ENCODE measurements at regions not wholly inside any gene's neighbourhood (a gene's known extent, or its start where the extent isn't known, plus 50 kb on each side); places are given as distances from the start of the nearest gene placed in this dataset.
"Not testable (repeated sequence)": the region's sequence is repeated elsewhere in the genome, so short reads cannot be mapped to it uniquely, and the experiment has no call there.

DNA sequence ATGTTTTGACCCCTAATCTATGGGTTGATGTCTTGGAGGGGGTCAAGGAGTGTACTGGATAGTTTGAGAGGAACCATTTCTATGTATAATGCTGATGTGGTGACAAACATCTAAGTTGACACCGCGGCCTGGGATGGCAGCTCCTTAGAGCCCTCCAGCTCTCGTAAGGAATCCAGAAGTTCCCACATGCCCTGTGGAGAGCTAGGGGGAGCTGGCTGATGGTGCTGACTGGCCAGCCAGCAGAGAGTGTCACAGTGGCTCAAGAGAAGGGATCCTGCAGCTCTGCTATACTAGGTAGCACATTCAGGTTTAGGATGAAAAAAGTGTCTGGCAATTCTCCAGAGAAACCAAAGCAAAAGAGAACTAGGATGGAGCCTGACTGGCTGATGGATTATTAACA lies 842.2 kb upstream of the VRK2 start:
- DNase-seq (ENCODE audit: low read depth in 4 of 6, low spot score in 6 of 6) = no peak
- 74% methylated on average over 3 of the region's 3 CpGs for WGBS (ENCODE audit: insufficient coverage)

DNA sequence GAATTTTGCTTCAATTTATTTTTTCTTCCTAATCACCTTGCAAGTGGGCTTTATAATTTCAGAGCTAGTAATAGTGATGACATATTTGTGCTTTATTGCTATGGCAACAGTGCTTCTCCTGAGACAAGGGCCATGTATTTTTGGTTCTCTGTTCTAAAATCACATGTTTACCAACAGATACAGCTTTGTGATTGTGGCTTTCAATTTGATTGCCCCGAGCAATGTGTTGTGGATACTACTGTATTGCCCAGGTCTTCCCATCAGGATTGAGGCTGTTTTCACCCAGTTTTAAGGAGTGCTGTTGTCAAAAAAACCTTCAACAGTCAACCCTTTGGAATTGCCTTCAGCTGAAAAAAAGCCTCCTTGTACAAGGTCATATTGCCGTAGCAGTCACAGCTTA lies 841.4 kb upstream of the VRK2 start:
- Histone ChIP-seq H3K9me3 (ENCODE audit: control insufficient read depth, insufficient read depth, low read length) (no peaks in the 10 kb centered on the region), H3K27me3 (ENCODE audit: control insufficient read depth, insufficient read depth, low read length) (no peaks in the 10 kb centered on the region), H3K4me1 (ENCODE audit: control insufficient read depth, insufficient read depth, low read length) (no peaks in the 10 kb centered on the region), H3K4me3 (ENCODE audit: low read depth, low read length) (no peak overlapping the region), H3K36me3 (ENCODE audit: control insufficient read depth, insufficient read depth, low read length) (no peaks in the 10 kb centered on the region), H3K27ac (ENCODE audit: low read depth, low read length) (no peak overlapping the region)
- DNase-seq (ENCODE audit: low read depth in 4 of 6, low spot score in 6 of 6) = no peak
- WGBS (ENCODE audit: insufficient coverage) = 83% methylated on average over 1 of the region's 2 CpGs

More for the DNA sequence above, 842.2 kb upstream of the VRK2 start:
- no peaks in the 10 kb centered on the region for H3K27me3 ChIP-seq (ENCODE audit: control insufficient read depth, insufficient read depth, low read length)
- H3K4me1 ChIP-seq (ENCODE audit: control insufficient read depth, insufficient read depth, low read length) = no peaks in the 10 kb centered on the region
- H3K36me3 ChIP-seq (ENCODE audit: control insufficient read depth, insufficient read depth, low read length) = no peaks in the 10 kb centered on the region
- no peak overlapping the region for H3K27ac ChIP-seq (ENCODE audit: low read depth, low read length)
- H3K9me3 ChIP-seq (ENCODE audit: control insufficient read depth, insufficient read depth, low read length) = no peaks in the 10 kb centered on the region
- no peak overlapping the region for H3K4me3 ChIP-seq (ENCODE audit: low read depth, low read length)

DNA sequence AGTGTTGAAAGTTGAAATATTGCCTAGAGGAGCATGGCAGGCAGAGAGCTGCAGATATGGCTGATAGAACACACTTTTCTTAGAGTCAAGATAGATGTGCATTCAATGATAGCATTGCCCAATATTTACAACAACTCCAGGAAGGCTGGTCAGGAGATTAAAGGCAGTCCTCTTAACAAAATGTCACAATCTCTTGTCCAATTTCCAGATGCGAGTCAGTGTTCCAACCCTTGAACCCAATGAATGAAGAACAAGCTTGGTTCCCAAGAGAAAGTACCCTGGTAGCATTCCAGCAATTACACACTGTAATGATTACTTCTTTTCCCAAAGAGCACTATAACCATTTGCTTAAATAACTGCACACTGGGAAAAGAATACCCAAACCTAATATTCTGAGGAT lies 839.4 kb upstream of the VRK2 start:
- H3K4me3 ChIP-seq (ENCODE audit: low read depth, low read length) = no peak overlapping the region
- H3K36me3 ChIP-seq (ENCODE audit: control insufficient read depth, insufficient read depth, low read length) = no peaks in the 10 kb centered on the region
- no peaks in the 10 kb centered on the region for H3K4me1 ChIP-seq (ENCODE audit: control insufficient read depth, insufficient read depth, low read length)
- H3K27ac ChIP-seq (ENCODE audit: low read depth, low read length) = no peak overlapping the region
- no peak for DNase-seq (ENCODE audit: low read depth in 4 of 6, low spot score in 6 of 6)
- no peaks in the 10 kb centered on the region for H3K9me3 ChIP-seq (ENCODE audit: control insufficient read depth, insufficient read depth, low read length)
- WGBS (ENCODE audit: insufficient coverage) = 100% methylated on average over 1 of the region's 1 CpG
- H3K27me3 ChIP-seq (ENCODE audit: control insufficient read depth, insufficient read depth, low read length) = no peaks in the 10 kb centered on the region

DNA sequence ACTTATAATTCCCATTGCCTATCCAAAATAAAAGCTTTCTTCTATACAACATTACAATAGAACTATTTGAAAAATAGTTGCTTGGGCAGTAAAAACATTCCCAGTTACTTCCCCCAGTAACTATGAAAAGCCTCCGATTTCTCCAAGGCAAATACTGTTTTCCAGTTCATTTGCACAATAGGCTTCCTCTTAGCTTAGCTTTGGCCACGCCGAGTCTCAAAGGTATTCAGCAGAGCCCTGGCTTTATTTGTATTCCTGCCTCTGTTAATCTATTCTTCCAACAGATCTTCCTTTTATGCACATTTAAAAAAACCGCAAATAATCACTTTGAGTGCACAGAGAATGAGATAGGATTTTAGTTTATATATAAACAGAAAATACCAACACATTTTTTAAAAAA lies 836.8 kb upstream of the VRK2 start:
- H3K36me3 ChIP-seq (ENCODE audit: control insufficient read depth, insufficient read depth, low read length) = no peaks in the 10 kb centered on the region
- no peaks in the 10 kb centered on the region for H3K27me3 ChIP-seq (ENCODE audit: control insufficient read depth, insufficient read depth, low read length)
- no peaks in the 10 kb centered on the region for H3K4me1 ChIP-seq (ENCODE audit: control insufficient read depth, insufficient read depth, low read length)
- H3K27ac ChIP-seq (ENCODE audit: low read depth, low read length) = no peak overlapping the region
- WGBS (ENCODE audit: insufficient coverage) = 6% methylated on average over 3 of the region's 4 CpGs
- no peak for DNase-seq (ENCODE audit: low read depth in 4 of 6, low spot score in 6 of 6)
- no peaks in the 10 kb centered on the region for H3K9me3 ChIP-seq (ENCODE audit: control insufficient read depth, insufficient read depth, low read length)
- H3K4me3 ChIP-seq (ENCODE audit: low read depth, low read length) = no peak overlapping the region

DNA sequence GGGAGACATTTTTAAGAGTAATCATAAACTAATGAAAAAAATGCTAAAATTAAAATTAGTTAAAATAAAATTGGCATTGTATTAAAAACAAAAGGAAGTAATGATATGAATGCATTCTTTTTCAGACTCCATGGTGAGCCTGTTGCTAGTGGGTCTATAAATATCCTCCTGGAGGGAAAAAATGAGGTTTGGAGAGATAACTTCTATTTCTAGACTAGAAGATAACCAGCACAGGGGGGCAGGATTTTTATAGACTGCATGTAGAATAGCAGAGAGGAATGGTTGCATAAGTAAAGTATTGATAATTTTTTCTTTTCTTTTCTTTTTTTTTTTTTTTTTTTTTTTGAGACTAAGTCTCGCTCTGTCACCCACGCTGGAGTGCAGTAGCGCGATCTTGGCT lies 835.8 kb upstream of the VRK2 start:
- Histone ChIP-seq H3K36me3 (ENCODE audit: control insufficient read depth, insufficient read depth, low read length) (no peaks in the 10 kb centered on the region), H3K9me3 (ENCODE audit: control insufficient read depth, insufficient read depth, low read length) (no peaks in the 10 kb centered on the region), H3K4me1 (ENCODE audit: control insufficient read depth, insufficient read depth, low read length) (no peaks in the 10 kb centered on the region), H3K27ac (ENCODE audit: low read depth, low read length) (no peak overlapping the region), H3K27me3 (ENCODE audit: control insufficient read depth, insufficient read depth, low read length) (no peaks in the 10 kb centered on the region), H3K4me3 (ENCODE audit: low read depth, low read length) (no peak overlapping the region)
- DNase-seq (ENCODE audit: low read depth in 4 of 6, low spot score in 6 of 6) = no peak
- 96% methylated on average over 4 of the region's 4 CpGs for WGBS (ENCODE audit: insufficient coverage)

DNA sequence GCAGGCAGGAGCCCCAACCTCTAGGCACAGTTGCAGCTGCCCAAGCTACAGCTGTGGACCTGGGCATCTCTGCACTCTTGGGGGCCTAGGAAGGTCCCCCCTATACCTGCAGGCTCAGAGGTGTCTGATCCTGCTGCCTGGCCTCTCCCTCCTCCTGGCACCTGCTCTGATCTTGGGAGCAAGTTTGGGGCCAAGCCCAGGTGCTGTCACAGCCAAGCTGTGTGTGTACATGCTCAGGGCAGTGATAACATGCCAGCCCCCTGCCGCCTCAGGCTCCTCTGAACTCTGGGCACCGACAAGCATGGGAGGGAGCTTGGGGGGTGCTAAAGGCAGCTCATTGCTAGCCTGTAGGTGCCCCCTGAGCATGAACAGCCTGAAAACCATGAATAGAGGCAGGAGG lies 829.6 kb upstream of the VRK2 start:
- Histone ChIP-seq H3K4me3 (ENCODE audit: low read depth, low read length) (no peak overlapping the region), H3K27ac (ENCODE audit: low read depth, low read length) (no peak overlapping the region), H3K36me3 (ENCODE audit: control insufficient read depth, insufficient read depth, low read length) (no peaks in the 10 kb centered on the region), H3K4me1 (ENCODE audit: control insufficient read depth, insufficient read depth, low read length) (no peaks in the 10 kb centered on the region), H3K9me3 (ENCODE audit: control insufficient read depth, insufficient read depth, low read length) (peaks cover 11% of the 10 kb centered on the region), H3K27me3 (ENCODE audit: control insufficient read depth, insufficient read depth, low read length) (no peaks in the 10 kb centered on the region)
- WGBS (ENCODE audit: insufficient coverage) = 100% methylated on average over 2 of the region's 2 CpGs
- no peak for DNase-seq (ENCODE audit: low read depth in 4 of 6, low spot score in 6 of 6)

DNA sequence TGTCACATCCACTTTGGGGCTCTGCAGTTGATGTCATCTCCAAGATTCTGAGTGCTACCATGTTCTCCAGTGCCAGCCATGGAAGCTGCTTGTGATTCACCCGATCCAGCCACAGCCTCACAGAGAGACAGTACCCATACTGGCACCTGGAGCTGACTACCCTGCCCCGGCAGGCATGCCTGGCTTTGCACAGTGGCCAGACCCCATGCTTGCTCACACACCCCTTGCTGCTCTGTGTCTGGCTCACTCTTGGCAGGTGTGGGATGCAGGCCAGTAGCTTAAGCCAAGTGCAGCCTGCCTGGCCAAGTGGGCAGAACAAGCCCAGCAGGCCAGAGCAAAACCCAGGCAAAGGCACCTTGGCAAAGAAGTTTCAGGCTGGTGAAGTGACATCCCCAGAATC lies 828.4 kb upstream of the VRK2 start:
- H3K36me3 ChIP-seq (ENCODE audit: control insufficient read depth, insufficient read depth, low read length) = no peaks in the 10 kb centered on the region
- DNase-seq (ENCODE audit: low read depth in 4 of 6, low spot score in 6 of 6) = no peak
- no peaks in the 10 kb centered on the region for H3K27me3 ChIP-seq (ENCODE audit: control insufficient read depth, insufficient read depth, low read length)
- H3K4me1 ChIP-seq (ENCODE audit: control insufficient read depth, insufficient read depth, low read length) = no peaks in the 10 kb centered on the region
- H3K4me3 ChIP-seq (ENCODE audit: low read depth, low read length) = no peak overlapping the region
- H3K27ac ChIP-seq (ENCODE audit: low read depth, low read length) = no peak overlapping the region
- WGBS (ENCODE audit: insufficient coverage) = 70% methylated on average over 2 of the region's 2 CpGs
- peaks cover 11% of the 10 kb centered on the region for H3K9me3 ChIP-seq (ENCODE audit: control insufficient read depth, insufficient read depth, low read length)

DNA sequence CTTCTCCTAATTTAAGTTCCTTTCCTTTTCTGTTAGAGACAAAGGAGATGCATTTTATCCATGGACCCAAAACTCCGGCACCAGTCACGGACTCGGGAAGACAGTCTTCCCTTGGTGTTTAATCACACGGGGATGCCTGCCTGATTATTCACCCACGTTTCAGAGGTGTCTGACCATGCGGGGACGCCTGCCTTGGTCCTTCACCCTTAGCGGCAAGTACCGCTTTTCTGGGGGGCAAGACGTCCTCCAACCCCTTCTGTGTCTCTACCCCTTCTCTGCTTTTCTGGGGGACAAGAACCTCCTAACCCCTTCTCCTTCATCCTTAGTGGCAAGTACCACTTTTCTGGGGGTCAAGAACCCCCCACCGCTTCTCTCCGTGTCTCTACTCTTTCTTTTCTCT lies 816.9 kb upstream of the VRK2 start:
- H3K27ac ChIP-seq (ENCODE audit: low read depth, low read length); H3K27me3 ChIP-seq (ENCODE audit: control insufficient read depth, insufficient read depth, low read length); DNase-seq (ENCODE audit: low read depth in 4 of 6, low spot score in 6 of 6); H3K36me3 ChIP-seq (ENCODE audit: control insufficient read depth, insufficient read depth, low read length); H3K9me3 ChIP-seq (ENCODE audit: control insufficient read depth, insufficient read depth, low read length); H3K4me1 ChIP-seq (ENCODE audit: control insufficient read depth, insufficient read depth, low read length); H3K4me3 ChIP-seq (ENCODE audit: low read depth, low read length): not testable (repeated sequence)
- 91% methylated on average over 12 of the region's 12 CpGs for WGBS (ENCODE audit: insufficient coverage)

DNA sequence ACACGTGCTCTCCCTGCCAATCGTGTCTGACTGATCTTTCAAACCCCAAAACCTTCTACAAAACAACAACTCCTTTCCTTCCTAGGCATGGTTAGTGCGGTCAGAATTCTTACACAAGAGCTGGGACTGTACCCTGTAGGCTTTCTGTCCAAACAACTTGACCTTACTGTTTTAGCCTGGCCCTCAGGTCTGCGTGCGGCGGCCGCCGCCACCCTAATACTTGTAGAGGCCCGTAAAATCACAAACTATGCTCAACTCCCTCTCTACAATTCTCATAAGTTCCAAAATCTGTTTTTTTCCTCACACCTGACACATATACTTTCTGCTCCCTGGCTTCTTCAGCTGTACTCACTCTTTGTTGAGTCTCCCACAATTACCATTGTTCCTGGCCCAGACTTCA lies 814.3 kb upstream of the VRK2 start:
- not testable (repeated sequence) for H3K27me3 ChIP-seq (ENCODE audit: control insufficient read depth, insufficient read depth, low read length); H3K27ac ChIP-seq (ENCODE audit: low read depth, low read length); H3K36me3 ChIP-seq (ENCODE audit: control insufficient read depth, insufficient read depth, low read length); DNase-seq (ENCODE audit: low read depth in 4 of 6, low spot score in 6 of 6); H3K4me3 ChIP-seq (ENCODE audit: low read depth, low read length); H3K4me1 ChIP-seq (ENCODE audit: control insufficient read depth, insufficient read depth, low read length); H3K9me3 ChIP-seq (ENCODE audit: control insufficient read depth, insufficient read depth, low read length)
- WGBS (ENCODE audit: insufficient coverage) = 96% methylated on average over 9 of the region's 9 CpGs

DNA sequence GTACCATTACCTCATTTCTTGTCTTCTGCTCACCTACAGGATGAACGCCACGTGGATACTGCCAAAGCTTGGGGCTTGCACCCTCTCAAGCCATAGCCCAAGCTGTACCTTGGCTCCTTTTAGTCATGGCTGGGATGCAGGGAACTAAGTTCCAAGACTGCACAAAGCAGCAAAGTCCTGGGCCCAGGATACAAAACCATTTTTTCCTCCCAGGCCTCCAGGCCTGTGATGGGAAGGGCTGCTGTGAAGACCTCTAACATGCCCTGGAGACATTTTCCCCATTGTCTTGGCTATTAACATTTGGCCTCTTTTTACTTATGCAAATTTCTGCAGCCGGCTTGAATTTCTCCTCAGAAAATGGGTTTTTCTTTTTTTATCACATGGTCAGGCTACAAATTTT lies 795.1 kb upstream of the VRK2 start:
- not testable (repeated sequence) for H3K4me3 ChIP-seq (ENCODE audit: low read depth, low read length); H3K27me3 ChIP-seq (ENCODE audit: control insufficient read depth, insufficient read depth, low read length); H3K4me1 ChIP-seq (ENCODE audit: control insufficient read depth, insufficient read depth, low read length); H3K27ac ChIP-seq (ENCODE audit: low read depth, low read length); DNase-seq (ENCODE audit: low read depth in 4 of 6, low spot score in 6 of 6); H3K9me3 ChIP-seq (ENCODE audit: control insufficient read depth, insufficient read depth, low read length); H3K36me3 ChIP-seq (ENCODE audit: control insufficient read depth, insufficient read depth, low read length)
- 88% methylated on average over 3 of the region's 3 CpGs for WGBS (ENCODE audit: insufficient coverage)

DNA sequence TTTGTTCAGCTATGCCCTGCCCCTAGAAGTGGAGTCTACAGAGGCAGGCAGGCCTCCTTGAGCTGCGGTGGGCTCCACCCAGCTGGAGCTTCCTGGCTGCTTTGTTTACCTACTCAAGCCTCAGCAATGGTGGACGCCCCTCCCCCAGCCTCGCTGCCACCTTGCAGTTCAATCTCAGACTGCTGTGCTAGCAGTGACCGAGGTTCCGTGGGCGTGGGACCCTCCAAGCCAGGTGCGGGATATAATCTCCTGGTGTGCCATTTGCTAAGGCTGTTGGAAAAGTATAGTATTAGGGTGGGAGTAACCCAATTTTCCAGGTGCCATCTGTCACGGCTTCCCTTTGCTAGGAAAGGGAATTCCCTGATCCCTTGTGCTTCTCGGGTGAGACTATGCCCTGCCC lies 770.2 kb upstream of the VRK2 start:
- DNase-seq (ENCODE audit: low read depth in 4 of 6, low spot score in 6 of 6); H3K4me1 ChIP-seq (ENCODE audit: control insufficient read depth, insufficient read depth, low read length); H3K36me3 ChIP-seq (ENCODE audit: control insufficient read depth, insufficient read depth, low read length); H3K4me3 ChIP-seq (ENCODE audit: low read depth, low read length); H3K9me3 ChIP-seq (ENCODE audit: control insufficient read depth, insufficient read depth, low read length); H3K27me3 ChIP-seq (ENCODE audit: control insufficient read depth, insufficient read depth, low read length); H3K27ac ChIP-seq (ENCODE audit: low read depth, low read length): not testable (repeated sequence)
- WGBS (ENCODE audit: insufficient coverage) = 93% methylated on average over 6 of the region's 9 CpGs

Data from spinal cord (tissue), 9 donors.